SK-N-SH treated with all-trans-retinoic acid at 6 μM for 48 hours (cell line): ENCODE measurements at regions not wholly inside any gene's neighbourhood (a gene's known extent, or its start where the extent isn't known, plus 50 kb on each side); places are given as distances from the start of the nearest gene placed in this dataset.

Experiments
- ATAC-seq: fragments of 200-7000 bp; cut with Tn5 transposase; 3 replicates; pipeline ENCODE4 v1.9.1; 2020; ENCODE audit warnings: mild to moderate bottlenecking, moderate library complexity
- ARNTL ChIP-seq: fragments of 450-650 bp; formaldehyde crosslinking; IDR thresholded peaks from 2 replicates; pipeline ENCODE4 v1.5.0; 2020; ENCODE audit warnings: low read depth, mild to moderate bottlenecking, moderate library complexity, borderline replicate concordance
- BACH2 ChIP-seq: fragments of 250-450 bp; sonication (Bioruptor Pico); IDR thresholded peaks from 2 replicates; pipeline ENCODE4 v1.9.0; 2021; ENCODE audit warnings: mild to moderate bottlenecking, borderline replicate concordance
- CSDC2 ChIP-seq: fragments of 250-450 bp; sonication (Bioruptor Pico); IDR thresholded peaks from 2 replicates; pipeline ENCODE4 v1.5.0; 2020; ENCODE audit warnings: mild to moderate bottlenecking, moderate library complexity
- ESRRG ChIP-seq: fragments of 250-450 bp; sonication (Bioruptor Pico); IDR thresholded peaks from 2 replicates; pipeline ENCODE4 v1.6.1; 2021; ENCODE audit warnings: mild to moderate bottlenecking
- GLIS3 ChIP-seq: fragments of 250-450 bp; sonication (Bioruptor Pico); IDR thresholded peaks from 2 replicates; pipeline ENCODE4 v1.5.0; 2020; ENCODE audit warnings: mild to moderate bottlenecking, moderate library complexity
- ISL1 ChIP-seq: fragments of 250-450 bp; sonication (Bioruptor Pico); IDR thresholded peaks from 2 replicates; pipeline ENCODE4 v2.1.2; 2022; ENCODE audit warnings: mild to moderate bottlenecking, moderate library complexity
- OSR1 ChIP-seq: fragments of 250-450 bp; sonication (Bioruptor Pico); IDR thresholded peaks from 2 replicates; pipeline ENCODE4 v1.8.0; 2022; ENCODE audit warnings: moderate library complexity, mild to moderate bottlenecking, inconsistent platforms
- PPARA ChIP-seq: fragments of 250-450 bp; sonication (Bioruptor Pico); IDR thresholded peaks from 2 replicates; pipeline ENCODE4 v1.5.0; 2020; ENCODE audit warnings: mild to moderate bottlenecking, borderline replicate concordance
- RARB ChIP-seq: fragments of 250-450 bp; sonication (Bioruptor Pico); IDR thresholded peaks from 2 replicates; pipeline ENCODE4 v1.8.0; 2021; ENCODE audit warnings: mild to moderate bottlenecking, moderate library complexity
- SNAI2 ChIP-seq: fragments of 250-450 bp; sonication (Bioruptor Pico); IDR thresholded peaks from 2 replicates; pipeline ENCODE4 v1.5.0; 2020; ENCODE audit warnings: mild to moderate bottlenecking, moderate library complexity
- TCF4 ChIP-seq: fragments of 250-450 bp; sonication (Bioruptor Pico); IDR thresholded peaks from 2 replicates; pipeline ENCODE4 v1.8.0; 2021; ENCODE audit warnings: mild to moderate bottlenecking, moderate library complexity, borderline replicate concordance
- ZC3H10 ChIP-seq: fragments of 250-450 bp; sonication (Bioruptor Pico); IDR thresholded peaks from 2 replicates; pipeline ENCODE4 v1.5.1; 2021; ENCODE audit warnings: mild to moderate bottlenecking, moderate library complexity
- ZFP3 ChIP-seq: fragments of 250-450 bp; sonication (Bioruptor Pico); IDR thresholded peaks from 2 replicates; pipeline ENCODE4 v1.5.0; 2020; ENCODE audit warnings: mild to moderate bottlenecking, moderate library complexity
- ZNF565 ChIP-seq: fragments of 450-650 bp; formaldehyde crosslinking; conservative IDR thresholded peaks from 2 replicates; pipeline ENCODE4 v1.5.0; 2020; ENCODE audit warnings: low read depth, mild to moderate bottlenecking, moderate library complexity
- ZNF70 ChIP-seq: fragments of 450-650 bp; formaldehyde crosslinking; IDR thresholded peaks from 2 replicates; pipeline ENCODE4 v1.5.0; 2020; ENCODE audit warnings: mild to moderate bottlenecking, moderate library complexity
- ZNF8 ChIP-seq: fragments of 450-650 bp; formaldehyde crosslinking; IDR thresholded peaks from 2 replicates; pipeline ENCODE4 v1.5.0; 2020; ENCODE audit warnings: mild to moderate bottlenecking, moderate library complexity
- TF ChIP-seq, protein P1 (sequence below): fragments of 250-450 bp; sonication (Bioruptor Pico); IDR thresholded peaks from 2 replicates; pipeline ENCODE4 v1.5.1; 2021; ENCODE audit warnings: mild to moderate bottlenecking, moderate library complexity
- TF ChIP-seq, protein P2 (sequence below): fragments of 250-450 bp; sonication (Bioruptor Pico); IDR thresholded peaks from 2 replicates; pipeline ENCODE4 v1.5.0; 2020; ENCODE audit warnings: mild to moderate bottlenecking, moderate library complexity
- TF ChIP-seq, protein P3 (sequence below): fragments of 250-450 bp; sonication (Bioruptor Pico); IDR thresholded peaks from 2 replicates; pipeline ENCODE4 v1.5.1; 2020; ENCODE audit warnings: low read depth, mild to moderate bottlenecking, moderate library complexity
- TF ChIP-seq, protein P4 (sequence below): fragments of 250-450 bp; sonication (Bioruptor Pico); IDR thresholded peaks from 2 replicates; pipeline ENCODE4 v1.8.0; 2021; ENCODE audit warnings: low read depth, mild to moderate bottlenecking, moderate library complexity, borderline replicate concordance

DNA sequence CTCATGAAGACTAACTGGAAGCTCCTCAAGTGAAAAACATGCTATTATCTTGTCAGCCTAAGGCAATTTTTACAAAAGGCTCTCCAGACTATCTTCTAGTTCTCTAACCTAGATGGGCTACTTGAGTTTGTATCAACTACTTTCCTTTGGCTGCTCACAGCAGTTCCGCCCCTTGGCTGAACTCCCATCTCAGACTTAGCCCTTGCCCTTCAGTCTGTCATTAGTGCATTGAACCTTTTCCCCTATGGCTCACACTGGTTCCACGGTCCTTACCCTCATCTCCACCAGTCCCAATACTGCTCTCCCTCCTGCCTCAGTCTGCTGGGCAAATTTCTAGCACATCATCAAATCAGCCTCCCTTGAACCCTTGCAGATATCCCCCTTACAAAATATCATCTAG is 362.3 kb downstream of the PPP1R2C start (continued):
- TF ChIP-seq OSR1 (CRISPR knock-in tag) (no peak), ESRRG (CRISPR knock-in tag) (no peak), ZNF8 (no peak), SNAI2 (CRISPR knock-in tag) (no peak)
- TF ChIP-seq, all 23 proteins: peak for 0

DNA sequence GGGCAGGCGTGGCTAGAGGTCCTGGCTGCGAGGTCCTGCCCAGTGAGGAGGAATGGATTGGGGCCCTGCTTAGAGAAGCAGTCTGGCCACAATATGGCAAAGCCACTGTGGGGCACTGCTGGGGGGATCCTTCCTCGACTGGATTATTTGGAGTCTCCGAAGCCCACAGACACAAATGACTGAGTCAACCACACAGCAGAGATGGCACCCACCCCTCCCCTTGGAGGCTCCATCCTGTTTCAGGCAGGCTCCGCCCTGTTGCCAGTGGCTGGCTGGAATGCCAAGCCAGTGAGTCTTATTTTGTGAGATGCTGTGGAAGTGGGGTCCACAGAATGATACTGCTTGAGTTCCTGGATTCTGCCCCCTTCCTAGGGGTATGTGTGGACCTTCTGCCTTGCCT is 363.9 kb downstream of the PPP1R2C start:
- TF ChIP-seq ISL1 (CRISPR knock-in tag) (no peak), ZNF565 (CRISPR knock-in tag) (no peak), SNAI2 (CRISPR knock-in tag) (no peak), ARNTL (no peak), BACH2 (CRISPR knock-in tag) (no peak), OSR1 (CRISPR knock-in tag) (no peak), ZFP3 (CRISPR knock-in tag) (no peak)
- TF ChIP-seq, protein P1, sequence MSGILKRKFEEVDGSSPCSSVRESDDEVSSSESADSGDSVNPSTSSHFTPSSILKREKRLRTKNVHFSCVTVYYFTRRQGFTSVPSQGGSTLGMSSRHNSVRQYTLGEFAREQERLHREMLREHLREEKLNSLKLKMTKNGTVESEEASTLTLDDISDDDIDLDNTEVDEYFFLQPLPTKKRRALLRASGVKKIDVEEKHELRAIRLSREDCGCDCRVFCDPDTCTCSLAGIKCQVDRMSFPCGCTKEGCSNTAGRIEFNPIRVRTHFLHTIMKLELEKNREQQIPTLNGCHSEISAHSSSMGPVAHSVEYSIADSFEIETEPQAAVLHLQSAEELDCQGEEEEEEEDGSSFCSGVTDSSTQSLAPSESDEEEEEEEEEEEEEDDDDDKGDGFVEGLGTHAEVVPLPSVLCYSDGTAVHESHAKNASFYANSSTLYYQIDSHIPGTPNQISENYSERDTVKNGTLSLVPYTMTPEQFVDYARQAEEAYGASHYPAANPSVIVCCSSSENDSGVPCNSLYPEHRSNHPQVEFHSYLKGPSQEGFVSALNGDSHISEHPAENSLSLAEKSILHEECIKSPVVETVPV = no peak
- TF ChIP-seq, protein P2, sequence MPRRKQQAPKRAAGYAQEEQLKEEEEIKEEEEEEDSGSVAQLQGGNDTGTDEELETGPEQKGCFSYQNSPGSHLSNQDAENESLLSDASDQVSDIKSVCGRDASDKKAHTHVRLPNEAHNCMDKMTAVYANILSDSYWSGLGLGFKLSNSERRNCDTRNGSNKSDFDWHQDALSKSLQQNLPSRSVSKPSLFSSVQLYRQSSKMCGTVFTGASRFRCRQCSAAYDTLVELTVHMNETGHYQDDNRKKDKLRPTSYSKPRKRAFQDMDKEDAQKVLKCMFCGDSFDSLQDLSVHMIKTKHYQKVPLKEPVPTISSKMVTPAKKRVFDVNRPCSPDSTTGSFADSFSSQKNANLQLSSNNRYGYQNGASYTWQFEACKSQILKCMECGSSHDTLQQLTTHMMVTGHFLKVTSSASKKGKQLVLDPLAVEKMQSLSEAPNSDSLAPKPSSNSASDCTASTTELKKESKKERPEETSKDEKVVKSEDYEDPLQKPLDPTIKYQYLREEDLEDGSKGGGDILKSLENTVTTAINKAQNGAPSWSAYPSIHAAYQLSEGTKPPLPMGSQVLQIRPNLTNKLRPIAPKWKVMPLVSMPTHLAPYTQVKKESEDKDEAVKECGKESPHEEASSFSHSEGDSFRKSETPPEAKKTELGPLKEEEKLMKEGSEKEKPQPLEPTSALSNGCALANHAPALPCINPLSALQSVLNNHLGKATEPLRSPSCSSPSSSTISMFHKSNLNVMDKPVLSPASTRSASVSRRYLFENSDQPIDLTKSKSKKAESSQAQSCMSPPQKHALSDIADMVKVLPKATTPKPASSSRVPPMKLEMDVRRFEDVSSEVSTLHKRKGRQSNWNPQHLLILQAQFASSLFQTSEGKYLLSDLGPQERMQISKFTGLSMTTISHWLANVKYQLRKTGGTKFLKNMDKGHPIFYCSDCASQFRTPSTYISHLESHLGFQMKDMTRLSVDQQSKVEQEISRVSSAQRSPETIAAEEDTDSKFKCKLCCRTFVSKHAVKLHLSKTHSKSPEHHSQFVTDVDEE (CRISPR knock-in tag) = no peak
- no peak for ATAC-seq

DNA sequence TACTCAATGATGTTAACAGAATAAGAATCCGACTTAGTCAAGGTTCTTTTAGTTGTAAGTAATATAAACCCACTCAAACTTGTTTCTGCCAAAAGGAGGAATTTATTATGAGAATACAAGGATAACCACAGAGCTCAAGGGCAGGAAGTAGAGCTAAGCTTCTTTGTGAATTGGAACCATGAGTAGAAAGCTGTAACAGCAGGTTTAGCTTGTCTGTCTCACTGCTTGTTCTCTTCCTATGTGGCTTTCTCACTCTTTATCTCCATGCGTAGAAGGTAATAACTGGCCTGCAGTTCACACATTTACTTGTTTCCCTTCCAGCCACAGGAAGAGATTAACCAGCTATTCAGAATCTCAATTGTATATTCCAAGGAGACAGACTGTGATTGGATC is 378.3 kb downstream of the PPP1R2C start:
- ATAC-seq = no peak
- TF ChIP-seq ISL1 (CRISPR knock-in tag) (no peak), GLIS3 (CRISPR knock-in tag) (no peak), CSDC2 (CRISPR knock-in tag) (no peak), TCF4 (CRISPR knock-in tag) (no peak), ESRRG (CRISPR knock-in tag) (no peak), OSR1 (CRISPR knock-in tag) (no peak), PPARA (CRISPR knock-in tag) (no peak), ZNF70 (CRISPR knock-in tag) (no peak), RARB (no peak), ZC3H10 (CRISPR knock-in tag) (no peak)
- TF ChIP-seq, protein P1 = no peak
- TF ChIP-seq, protein P3, sequence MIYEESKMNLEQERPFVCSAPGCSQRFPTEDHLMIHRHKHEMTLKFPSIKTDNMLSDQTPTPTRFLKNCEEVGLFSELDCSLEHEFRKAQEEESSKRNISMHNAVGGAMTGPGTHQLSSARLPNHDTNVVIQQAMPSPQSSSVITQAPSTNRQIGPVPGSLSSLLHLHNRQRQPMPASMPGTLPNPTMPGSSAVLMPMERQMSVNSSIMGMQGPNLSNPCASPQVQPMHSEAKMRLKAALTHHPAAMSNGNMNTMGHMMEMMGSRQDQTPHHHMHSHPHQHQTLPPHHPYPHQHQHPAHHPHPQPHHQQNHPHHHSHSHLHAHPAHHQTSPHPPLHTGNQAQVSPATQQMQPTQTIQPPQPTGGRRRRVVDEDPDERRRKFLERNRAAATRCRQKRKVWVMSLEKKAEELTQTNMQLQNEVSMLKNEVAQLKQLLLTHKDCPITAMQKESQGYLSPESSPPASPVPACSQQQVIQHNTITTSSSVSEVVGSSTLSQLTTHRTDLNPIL (CRISPR knock-in tag) = no peak
- TF ChIP-seq, protein P4, sequence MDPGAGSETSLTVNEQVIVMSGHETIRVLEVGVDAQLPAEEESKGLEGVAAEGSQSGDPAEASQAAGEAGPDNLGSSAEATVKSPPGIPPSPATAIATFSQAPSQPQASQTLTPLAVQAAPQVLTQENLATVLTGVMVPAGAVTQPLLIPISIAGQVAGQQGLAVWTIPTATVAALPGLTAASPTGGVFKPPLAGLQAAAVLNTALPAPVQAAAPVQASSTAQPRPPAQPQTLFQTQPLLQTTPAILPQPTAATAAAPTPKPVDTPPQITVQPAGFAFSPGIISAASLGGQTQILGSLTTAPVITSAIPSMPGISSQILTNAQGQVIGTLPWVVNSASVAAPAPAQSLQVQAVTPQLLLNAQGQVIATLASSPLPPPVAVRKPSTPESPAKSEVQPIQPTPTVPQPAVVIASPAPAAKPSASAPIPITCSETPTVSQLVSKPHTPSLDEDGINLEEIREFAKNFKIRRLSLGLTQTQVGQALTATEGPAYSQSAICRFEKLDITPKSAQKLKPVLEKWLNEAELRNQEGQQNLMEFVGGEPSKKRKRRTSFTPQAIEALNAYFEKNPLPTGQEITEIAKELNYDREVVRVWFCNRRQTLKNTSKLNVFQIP (CRISPR knock-in tag) = no peak
- TF ChIP-seq, protein P2 (CRISPR knock-in tag) = no peak
